ENCODE measurements at regions not wholly inside any gene's neighbourhood (a gene's known extent, or its start where the extent isn't known, plus 50 kb on each side); places are given as distances from the start of the nearest gene placed in this dataset.

DNA sequence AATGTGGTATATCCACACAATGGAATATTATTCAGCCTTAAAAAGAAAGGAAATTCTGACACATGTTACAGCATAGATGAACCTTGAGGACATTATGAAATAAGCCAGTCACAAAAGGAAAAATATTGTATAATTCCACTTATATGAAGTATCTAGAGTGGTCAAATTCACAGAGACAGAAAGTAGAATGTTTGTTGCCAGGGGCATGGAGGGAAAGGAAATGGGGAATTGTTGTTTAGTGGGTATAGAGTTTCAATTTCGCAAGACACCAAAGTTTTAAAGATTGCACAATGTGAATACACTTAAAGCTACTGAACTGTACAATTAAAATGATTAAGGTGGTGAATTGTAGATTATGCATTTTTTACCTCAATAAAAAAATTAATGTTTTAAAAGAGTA, 92.9 kb downstream of the TXNL1 start:
- H3K4me1 Mint-ChIP-seq: no peaks in the 10 kb centered on the region
- H3K36me3 Mint-ChIP-seq (ENCODE audit: low read depth): no peaks in the 10 kb centered on the region
- H3K27ac Mint-ChIP-seq: no peak overlapping the region
- intact Hi-C loops (cut with micrococcal nuclease): no loop called here
- no peaks in the 10 kb centered on the region for H3K27me3 Mint-ChIP-seq
- H3K9me3 Mint-ChIP-seq: no peaks in the 10 kb centered on the region
- H3K4me3 Mint-ChIP-seq: no peak overlapping the region
- DNase-seq: no peak

DNA sequence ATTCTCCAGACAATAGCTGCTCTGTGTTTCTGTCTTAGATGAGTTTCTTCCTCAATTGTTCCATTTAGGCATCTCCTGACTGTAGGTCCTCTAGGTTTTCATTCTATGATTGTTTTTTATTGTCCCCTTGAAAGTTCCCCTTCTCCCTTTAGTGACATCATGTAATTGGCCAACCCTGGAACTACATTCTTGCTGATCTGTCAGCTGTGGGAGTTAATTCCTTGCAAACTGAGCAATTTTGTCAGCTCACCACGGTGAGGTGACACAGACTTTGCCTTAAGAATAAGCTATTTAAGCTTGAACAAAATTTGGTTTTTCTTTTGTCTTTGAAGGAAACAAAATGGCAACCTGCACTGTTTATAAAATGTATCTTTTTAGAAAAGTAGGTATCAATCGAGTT, 95.9 kb downstream of the TXNL1 start:
- H3K27ac Mint-ChIP-seq: no peak overlapping the region
- intact Hi-C loops (cut with micrococcal nuclease): no loop called here
- H3K9me3 Mint-ChIP-seq: no peaks in the 10 kb centered on the region
- no peak overlapping the region for H3K4me3 Mint-ChIP-seq
- no peak for DNase-seq
- H3K36me3 Mint-ChIP-seq (ENCODE audit: low read depth): no peaks in the 10 kb centered on the region
- H3K27me3 Mint-ChIP-seq: no peaks in the 10 kb centered on the region
- no peaks in the 10 kb centered on the region for H3K4me1 Mint-ChIP-seq

DNA sequence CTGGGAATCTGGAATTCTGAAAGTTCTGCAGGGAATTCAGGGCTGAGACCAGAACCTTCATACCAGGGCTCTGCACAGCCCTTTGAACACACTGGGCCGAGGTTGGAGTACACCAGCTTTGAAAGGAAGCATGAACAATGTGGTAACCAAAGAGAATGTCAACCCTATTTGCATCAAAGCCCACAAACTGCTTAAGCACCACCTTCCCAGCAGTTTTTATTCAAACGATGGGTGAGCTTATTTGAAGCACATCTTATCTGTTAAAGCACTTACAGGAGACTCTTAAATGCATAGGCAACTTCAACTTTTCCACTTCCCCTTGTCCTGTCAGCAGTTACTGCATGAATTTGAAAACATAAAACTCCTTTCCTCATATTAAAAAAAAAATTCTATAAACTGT, 96.6 kb downstream of the TXNL1 start:
- H3K27me3 Mint-ChIP-seq: peaks cover 1% of the 10 kb centered on the region

DNA sequence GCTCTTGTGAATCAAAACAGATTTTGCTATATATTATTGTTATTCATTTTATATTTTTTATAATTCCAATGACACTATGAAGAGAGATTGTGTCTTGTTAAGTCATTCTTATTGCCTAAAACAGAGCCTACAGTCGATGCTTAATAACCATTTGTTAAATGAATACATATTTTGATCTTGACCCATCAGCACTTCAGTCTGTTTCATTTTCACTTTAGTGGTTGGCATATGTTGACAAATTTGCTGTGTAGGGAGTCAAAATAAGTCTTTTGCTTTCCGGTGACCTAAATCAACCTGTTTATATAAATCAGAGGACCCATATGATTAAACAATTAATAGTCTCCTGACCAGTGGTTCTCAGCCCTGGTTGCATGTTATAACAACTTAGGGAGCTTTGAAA, 97.1 kb downstream of the TXNL1 start:
- H3K36me3 Mint-ChIP-seq (ENCODE audit: low read depth): no peaks in the 10 kb centered on the region
- peaks cover 2% of the 10 kb centered on the region for H3K27me3 Mint-ChIP-seq
- intact Hi-C loops (cut with micrococcal nuclease): no loop called here
- no peak for DNase-seq
- no peak overlapping the region for H3K4me3 Mint-ChIP-seq
- H3K9me3 Mint-ChIP-seq: no peaks in the 10 kb centered on the region
- H3K4me1 Mint-ChIP-seq: no peaks in the 10 kb centered on the region
- no peak overlapping the region for H3K27ac Mint-ChIP-seq

More for the DNA sequence above, 96.6 kb downstream of the TXNL1 start:
- Mint-ChIP-seq H3K4me3 (no peak overlapping the region), H3K9me3 (no peaks in the 10 kb centered on the region), H3K27ac (no peak overlapping the region), H3K4me1 (no peaks in the 10 kb centered on the region), H3K36me3 (ENCODE audit: low read depth) (no peaks in the 10 kb centered on the region)
- intact Hi-C loops (cut with micrococcal nuclease): no loop called here
- DNase-seq: no peak

DNA sequence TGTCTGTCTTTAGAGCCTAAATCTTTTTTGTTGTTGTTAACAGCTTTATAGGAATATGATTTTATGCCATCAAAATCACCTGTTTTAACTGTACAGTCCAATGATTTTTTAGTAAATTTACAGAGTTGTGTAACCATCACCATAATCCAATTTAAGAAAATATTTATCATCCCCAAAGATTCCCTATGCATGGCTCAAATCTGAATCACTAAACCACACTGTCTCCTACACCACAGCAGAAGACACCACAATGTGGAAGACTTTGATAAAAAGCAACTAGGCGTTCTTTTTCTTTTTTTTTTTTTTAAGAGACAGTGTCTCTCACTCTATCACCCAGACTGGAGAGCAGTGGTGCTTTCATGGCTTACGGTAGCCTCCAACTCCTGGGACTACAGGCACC, 99.6 kb downstream of the TXNL1 start:
- Mint-ChIP-seq H3K4me3 (no peak overlapping the region), H3K9me3 (no peaks in the 10 kb centered on the region), H3K36me3 (ENCODE audit: low read depth) (no peaks in the 10 kb centered on the region), H3K27ac (no peak overlapping the region), H3K27me3 (peaks cover 5% of the 10 kb centered on the region), H3K4me1 (no peaks in the 10 kb centered on the region)
- no peak for DNase-seq
- intact Hi-C loops (cut with micrococcal nuclease): no loop called here

DNA sequence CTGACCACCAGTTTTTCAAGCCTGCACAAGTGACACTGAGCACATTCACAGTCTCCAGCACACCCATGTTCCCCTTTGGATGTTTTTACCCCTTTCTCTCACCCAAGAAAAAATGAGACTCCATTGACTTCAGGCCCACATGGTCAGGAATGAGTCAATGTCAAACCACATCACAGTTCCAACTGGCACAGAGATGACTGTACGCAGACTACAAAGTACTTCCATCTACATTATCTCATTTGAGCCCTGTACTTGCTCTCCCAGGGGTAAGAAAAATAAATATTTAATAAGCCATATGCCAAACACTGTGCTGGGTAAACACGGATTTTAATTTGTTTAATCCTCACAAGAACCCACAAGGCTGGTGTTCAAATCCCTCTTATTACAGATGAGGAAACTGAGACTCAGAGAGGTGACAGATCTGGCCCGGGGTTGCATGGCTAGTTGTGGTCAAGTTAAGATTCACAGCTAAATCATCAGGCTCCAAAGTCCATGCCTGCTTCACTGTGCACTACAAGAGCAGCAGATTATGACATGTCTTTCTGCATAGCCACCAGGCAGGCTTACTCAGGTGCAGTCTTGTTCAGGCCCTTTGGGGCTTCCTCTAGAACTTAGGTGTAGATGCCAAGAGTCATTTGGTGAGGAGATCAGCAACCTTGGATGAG, 106.1 kb downstream of the TXNL1 start:
- intact Hi-C loops (cut with micrococcal nuclease): no loop called here
- H3K27ac Mint-ChIP-seq: no peak overlapping the region
- DNase-seq: no peak
- peaks cover 8% of the 10 kb centered on the region for H3K27me3 Mint-ChIP-seq
- H3K4me1 Mint-ChIP-seq: no peaks in the 10 kb centered on the region
- peaks cover 4% of the 10 kb centered on the region for H3K9me3 Mint-ChIP-seq
- no peak overlapping the region for H3K4me3 Mint-ChIP-seq
- no peaks in the 10 kb centered on the region for H3K36me3 Mint-ChIP-seq (ENCODE audit: low read depth)

DNA sequence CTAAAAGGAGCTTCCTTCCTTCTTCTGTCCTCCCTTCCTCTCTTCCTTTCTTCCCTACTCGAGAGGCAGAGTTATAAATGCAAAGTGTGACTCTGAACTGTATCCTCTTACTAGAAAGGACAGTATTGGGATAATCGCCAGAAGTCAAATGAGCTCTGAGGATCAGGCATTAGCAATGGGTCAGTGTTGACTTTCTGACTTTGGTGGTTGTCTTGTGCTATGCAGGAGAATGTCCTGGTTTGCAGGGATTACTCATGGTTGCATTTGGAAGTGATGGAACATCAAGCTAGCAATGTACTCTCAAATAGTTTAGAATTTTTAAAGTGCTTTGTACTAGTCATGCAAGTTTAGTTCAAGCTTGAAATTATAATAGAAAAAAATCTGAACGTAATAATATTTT, 115.6 kb downstream of the TXNL1 start:
- Mint-ChIP-seq H3K27me3 (peaks cover 2% of the 10 kb centered on the region), H3K36me3 (ENCODE audit: low read depth) (no peaks in the 10 kb centered on the region), H3K9me3 (peaks cover 5% of the 10 kb centered on the region), H3K4me3 (no peak overlapping the region), H3K27ac (no peak overlapping the region), H3K4me1 (no peaks in the 10 kb centered on the region)
- intact Hi-C loops (cut with micrococcal nuclease): no loop called here
- no peak for DNase-seq

DNA sequence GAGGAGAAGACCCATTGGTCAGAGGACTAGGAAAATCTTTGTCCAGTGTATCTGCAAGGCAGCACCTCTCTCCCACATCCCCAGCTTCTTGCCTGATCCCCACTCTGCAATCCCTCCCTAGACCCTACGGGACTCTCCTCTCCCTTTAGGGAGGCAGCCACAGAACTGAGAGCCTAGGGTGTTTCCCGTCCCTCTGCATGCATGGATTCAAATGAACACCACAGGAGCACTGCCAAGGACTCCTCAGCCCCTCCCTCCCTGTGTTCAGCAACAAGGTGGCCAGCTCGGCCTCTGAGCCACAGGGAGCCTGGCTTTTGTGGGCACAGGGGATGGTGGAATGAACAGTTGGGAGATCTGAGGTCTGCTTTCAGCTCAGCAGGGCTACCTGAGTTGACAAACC, 117.1 kb downstream of the TXNL1 start:
- no peaks in the 10 kb centered on the region for H3K36me3 Mint-ChIP-seq (ENCODE audit: low read depth)
- peaks cover 2% of the 10 kb centered on the region for H3K27me3 Mint-ChIP-seq
- intact Hi-C loops (cut with micrococcal nuclease): no loop called here
- H3K4me1 Mint-ChIP-seq: no peaks in the 10 kb centered on the region
- H3K9me3 Mint-ChIP-seq: peaks cover 5% of the 10 kb centered on the region
- H3K4me3 Mint-ChIP-seq: no peak overlapping the region
- no peak overlapping the region for H3K27ac Mint-ChIP-seq
- DNase-seq: no peak

DNA sequence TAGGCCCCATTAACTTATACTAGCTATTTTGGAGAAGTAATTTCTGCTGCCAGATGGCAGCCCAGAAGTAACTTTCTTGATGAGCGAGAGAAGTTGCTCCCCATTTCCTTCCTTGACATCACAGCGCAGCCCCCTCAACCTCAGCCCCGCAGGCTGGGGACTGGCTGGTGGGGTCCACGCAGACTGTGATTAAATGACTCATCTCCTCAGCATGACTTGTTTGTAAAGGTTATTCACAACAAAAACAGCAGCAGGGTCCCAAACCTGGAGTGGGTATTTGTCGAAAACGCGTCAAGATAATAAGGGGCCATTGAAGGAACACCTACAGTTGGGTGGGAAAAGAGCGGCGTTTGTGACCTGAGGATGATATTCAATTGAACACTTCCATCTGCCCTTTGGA, 120.6 kb downstream of the TXNL1 start:
- intact Hi-C loops (cut with micrococcal nuclease): no loop called here
- H3K27ac Mint-ChIP-seq: no peak overlapping the region
- H3K27me3 Mint-ChIP-seq: peaks cover 2% of the 10 kb centered on the region
- no peak for DNase-seq
- no peaks in the 10 kb centered on the region for H3K9me3 Mint-ChIP-seq
- H3K4me1 Mint-ChIP-seq: no peaks in the 10 kb centered on the region
- H3K36me3 Mint-ChIP-seq (ENCODE audit: low read depth): no peaks in the 10 kb centered on the region
- no peak overlapping the region for H3K4me3 Mint-ChIP-seq

DNA sequence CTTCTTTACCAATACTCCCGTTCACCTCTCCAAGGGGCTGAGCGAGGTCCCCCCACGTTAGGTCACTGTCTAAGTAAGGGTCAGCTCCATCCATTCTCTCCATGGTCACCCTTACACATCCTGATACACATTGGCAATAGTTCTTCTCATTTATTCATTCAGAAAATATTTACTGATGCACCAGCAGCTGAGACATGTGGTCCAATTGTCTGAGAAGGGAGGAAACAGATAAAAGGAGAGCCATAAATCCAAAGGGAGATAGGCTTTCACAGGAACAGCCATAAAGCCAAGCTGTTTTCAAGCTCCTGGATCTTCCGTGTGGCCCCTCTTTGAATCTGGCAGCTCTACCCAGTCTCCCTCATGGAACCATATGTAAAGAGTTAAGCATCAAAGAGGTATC, 121.2 kb downstream of the TXNL1 start:
- H3K27me3 Mint-ChIP-seq: peaks cover 2% of the 10 kb centered on the region
- no peak overlapping the region for H3K27ac Mint-ChIP-seq
- H3K4me1 Mint-ChIP-seq: no peaks in the 10 kb centered on the region
- no peak for DNase-seq
- intact Hi-C loops (cut with micrococcal nuclease): no loop called here
- no peaks in the 10 kb centered on the region for H3K9me3 Mint-ChIP-seq
- no peaks in the 10 kb centered on the region for H3K36me3 Mint-ChIP-seq (ENCODE audit: low read depth)
- no peak overlapping the region for H3K4me3 Mint-ChIP-seq

DNA sequence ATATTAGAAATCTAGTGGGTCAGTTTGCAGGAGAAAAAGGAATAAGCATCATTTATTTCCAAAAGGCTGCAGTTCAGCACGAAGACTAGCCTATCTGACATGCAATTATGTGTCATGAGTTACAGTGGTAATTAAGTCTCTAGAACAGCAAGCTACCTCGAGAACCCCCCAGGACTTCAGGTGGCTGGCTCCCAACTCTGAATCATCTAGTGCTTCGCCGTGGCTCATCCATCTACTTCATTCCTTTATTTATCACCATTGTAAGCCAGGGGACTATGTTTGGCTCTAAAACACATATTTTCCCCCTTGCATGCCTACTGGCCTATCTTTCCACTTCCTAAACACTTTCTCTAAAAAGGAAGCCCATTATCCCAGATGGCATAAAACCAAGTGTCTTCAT, 121.6 kb downstream of the TXNL1 start:
- Mint-ChIP-seq H3K36me3 (ENCODE audit: low read depth) (no peaks in the 10 kb centered on the region), H3K4me3 (no peak overlapping the region), H3K9me3 (no peaks in the 10 kb centered on the region), H3K4me1 (no peaks in the 10 kb centered on the region), H3K27me3 (peaks cover 2% of the 10 kb centered on the region), H3K27ac (no peak overlapping the region)
- intact Hi-C loops (cut with micrococcal nuclease): no loop called here
- no peak for DNase-seq

DNA sequence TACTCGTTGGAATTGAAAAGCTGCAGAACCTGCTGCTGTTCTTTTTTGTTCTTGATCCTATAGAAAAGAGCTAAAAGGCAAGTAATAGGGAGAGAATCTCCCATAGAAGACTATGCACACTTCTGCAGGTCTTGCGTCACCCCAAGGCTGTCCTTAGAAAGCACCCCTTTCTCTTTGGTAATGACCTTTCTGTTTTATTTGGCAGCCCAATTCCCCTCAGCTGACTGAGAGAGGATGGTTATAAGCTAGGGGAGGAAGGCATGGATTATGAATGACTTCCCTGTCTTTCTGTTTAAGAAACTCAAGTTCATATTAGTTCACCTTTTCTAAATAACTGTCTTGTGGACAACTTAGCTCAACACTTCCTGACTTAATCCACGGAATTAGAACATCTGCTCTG, 122.9 kb downstream of the TXNL1 start:
- Mint-ChIP-seq H3K27ac (no peak overlapping the region), H3K27me3 (peaks cover 2% of the 10 kb centered on the region), H3K36me3 (ENCODE audit: low read depth) (no peaks in the 10 kb centered on the region), H3K4me3 (no peak overlapping the region), H3K4me1 (no peaks in the 10 kb centered on the region), H3K9me3 (no peaks in the 10 kb centered on the region)
- intact Hi-C loops (cut with micrococcal nuclease): no loop called here
- no peak for DNase-seq

DNA sequence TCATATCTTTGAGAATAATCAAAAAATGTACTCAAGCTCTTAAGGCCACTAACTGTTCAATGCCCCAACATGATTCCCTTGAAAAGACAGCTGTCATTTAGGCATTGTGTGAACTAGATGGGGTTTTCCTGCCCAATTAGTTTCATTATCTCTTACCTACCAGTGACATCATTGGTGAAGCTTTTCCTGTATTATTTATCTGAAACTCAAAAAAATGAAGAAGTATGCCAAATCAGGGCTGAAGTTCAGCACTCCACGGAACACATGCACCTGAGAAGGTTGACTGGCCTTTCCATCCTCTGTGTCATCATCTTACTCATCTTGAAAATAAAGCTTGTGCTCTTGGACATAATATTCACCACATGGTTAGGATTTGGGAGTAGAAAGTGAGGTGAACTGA, 126.4 kb downstream of the TXNL1 start:
- Mint-ChIP-seq H3K4me3 (no peak overlapping the region), H3K9me3 (peaks cover 3% of the 10 kb centered on the region), H3K27ac (no peak overlapping the region), H3K27me3 (no peaks in the 10 kb centered on the region), H3K4me1 (no peaks in the 10 kb centered on the region), H3K36me3 (ENCODE audit: low read depth) (no peaks in the 10 kb centered on the region)
- intact Hi-C loops (cut with micrococcal nuclease): no loop called here
- no peak for DNase-seq

DNA sequence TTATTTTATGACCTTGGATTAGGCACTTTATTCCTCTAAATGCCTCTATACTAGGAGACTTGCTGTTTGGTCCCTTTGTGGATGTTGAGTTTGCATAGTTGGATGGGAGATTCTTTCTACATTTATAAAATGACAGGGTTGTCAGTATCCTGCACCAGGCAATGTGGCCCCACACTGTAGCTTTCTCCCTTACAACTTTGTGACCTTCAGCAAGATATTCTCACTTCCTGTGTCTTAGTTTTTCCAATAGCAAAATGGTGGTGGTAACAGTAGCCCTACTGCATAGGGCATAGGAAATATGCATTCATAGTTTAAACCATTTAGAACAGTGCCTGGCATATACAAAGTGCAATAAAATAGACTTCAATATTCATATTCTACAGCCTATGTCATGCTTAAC, 128.3 kb downstream of the TXNL1 start:
- no peak for DNase-seq
- intact Hi-C loops (cut with micrococcal nuclease): no loop called here
- Mint-ChIP-seq H3K9me3 (peaks cover 3% of the 10 kb centered on the region), H3K27me3 (no peaks in the 10 kb centered on the region), H3K4me3 (no peak overlapping the region), H3K27ac (no peak overlapping the region), H3K4me1 (peaks cover 4% of the 10 kb centered on the region), H3K36me3 (ENCODE audit: low read depth) (no peaks in the 10 kb centered on the region)

DNA sequence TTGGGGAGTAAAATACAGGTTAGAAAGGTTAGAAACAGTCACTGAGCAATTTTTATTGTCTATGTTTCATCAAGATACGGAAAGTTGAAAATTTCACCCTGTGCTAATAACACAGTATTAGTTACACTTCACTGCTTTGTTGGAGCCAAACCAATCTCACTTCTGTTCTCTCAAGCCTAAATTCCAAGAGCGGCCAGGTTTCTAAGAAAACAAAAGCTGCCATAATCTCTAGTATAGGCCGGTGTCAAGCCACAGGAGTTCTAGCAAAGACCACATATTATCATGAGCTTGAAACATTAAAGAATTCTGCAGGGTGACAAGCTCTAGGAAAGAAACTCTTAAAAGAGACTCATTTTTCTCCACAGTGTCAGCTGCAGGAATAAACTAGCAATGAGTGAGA, 128.7 kb downstream of the TXNL1 start:
- intact Hi-C loops (cut with micrococcal nuclease): no loop called here
- Mint-ChIP-seq H3K9me3 (peaks cover 3% of the 10 kb centered on the region), H3K4me3 (no peak overlapping the region), H3K27ac (no peak overlapping the region), H3K27me3 (no peaks in the 10 kb centered on the region), H3K36me3 (ENCODE audit: low read depth) (no peaks in the 10 kb centered on the region), H3K4me1 (peaks cover 5% of the 10 kb centered on the region)
- DNase-seq: no peak

Measured in activated CD4-positive, alpha-beta T cell treated with anti-CD3 and anti-CD28 coated beads, Interleukin-2, amount 10 ng/mL, durations not matched to agents 24 days and 14 days (primary cell).